ENCODE measurements at regions not wholly inside any gene's neighbourhood (a gene's known extent, or its start where the extent isn't known, plus 50 kb on each side); places are given as distances from the start of the nearest gene placed in this dataset.

GRCh38 chr12:71335151-71335962, 104.2 kb upstream of the LGR5 start:
- Histone ChIP-seq H2AFZ (no peak overlapping the region), H3K9me3 (ENCODE audit: insufficient read depth, low read depth) (no peaks in the 10 kb centered on the region), H3K36me3 (ENCODE audit: low read depth) (no peaks in the 10 kb centered on the region), H4K20me1 (ENCODE audit: insufficient read depth) (no peaks in the 10 kb centered on the region), H3K4me1 (replicated peaks; ENCODE audit: insufficient read depth) (no peaks in the 10 kb centered on the region), H3K4me3 (no peak overlapping the region), H3K4me2 (no peak overlapping the region), H3K9me2 (ENCODE audit: insufficient read depth) (no peaks in the 10 kb centered on the region), H3K79me2 (ENCODE audit: low read depth) (no peaks in the 10 kb centered on the region), H3K27ac (no peak overlapping the region), H3F3A (ENCODE audit: insufficient read depth, low read depth) (no peaks in the 10 kb centered on the region), H3K27me3 (ENCODE audit: insufficient read depth, low read depth) (no peaks in the 10 kb centered on the region)
- DNase-seq: no peak
- CTCF ChIA-PET: no interaction called here
- TF ChIP-seq CTCF (conservative IDR thresholded peaks at IDR 0.05) (no peak), EZH2 (IDR thresholded peaks at IDR 0.05; ENCODE audit: low read depth) (no peak)
- no TSS peak for BruUV-seq (replicated peaks)
- intact Hi-C loops (cut with micrococcal nuclease; ENCODE audit: unreplicated experiment): no loop called here
- POLR2A ChIA-PET (ENCODE audit: unreplicated experiment): no interaction called here

GRCh38 chr12:71333418-71333817, 106.2 kb upstream of the LGR5 start:
- Histone ChIP-seq H3K9me3 (ENCODE audit: insufficient read depth, low read depth) (no peaks in the 10 kb centered on the region), H3K4me3 (no peak overlapping the region), H3K27me3 (ENCODE audit: insufficient read depth, low read depth) (no peaks in the 10 kb centered on the region), H3K36me3 (ENCODE audit: low read depth) (no peaks in the 10 kb centered on the region), H3K4me2 (no peak overlapping the region), H3K27ac (no peak overlapping the region), H3F3A (ENCODE audit: insufficient read depth, low read depth) (no peaks in the 10 kb centered on the region), H3K4me1 (replicated peaks; ENCODE audit: insufficient read depth) (no peaks in the 10 kb centered on the region), H3K79me2 (ENCODE audit: low read depth) (no peaks in the 10 kb centered on the region), H2AFZ (no peak overlapping the region), H4K20me1 (ENCODE audit: insufficient read depth) (no peaks in the 10 kb centered on the region), H3K9me2 (ENCODE audit: insufficient read depth) (no peaks in the 10 kb centered on the region)
- ChIA-PET POLR2A (ENCODE audit: unreplicated experiment) (no interaction called here), CTCF (no interaction called here)
- intact Hi-C loops (cut with micrococcal nuclease; ENCODE audit: unreplicated experiment): no loop called here
- no TSS peak for BruUV-seq (replicated peaks)
- TF ChIP-seq EZH2 (IDR thresholded peaks at IDR 0.05; ENCODE audit: low read depth) (no peak), CTCF (conservative IDR thresholded peaks at IDR 0.05) (no peak)
- DNase-seq: no peak

- Histone ChIP-seq H3K9me2 (ENCODE audit: insufficient read depth) (no peaks in the 10 kb centered on the region), H2AFZ (no peak overlapping the region), H3K27me3 (ENCODE audit: insufficient read depth, low read depth) (no peaks in the 10 kb centered on the region), H3F3A (ENCODE audit: insufficient read depth, low read depth) (no peaks in the 10 kb centered on the region), H3K36me3 (ENCODE audit: low read depth) (no peaks in the 10 kb centered on the region), H3K4me3 (no peak overlapping the region), H3K27ac (no peak overlapping the region), H3K4me2 (peak overlapping the region; percentile 21), H3K9me3 (ENCODE audit: insufficient read depth, low read depth) (no peaks in the 10 kb centered on the region), H3K79me2 (ENCODE audit: low read depth) (no peaks in the 10 kb centered on the region), H4K20me1 (ENCODE audit: insufficient read depth) (no peaks in the 10 kb centered on the region), H3K4me1 (replicated peaks; ENCODE audit: insufficient read depth) (no peaks in the 10 kb centered on the region)
- no peak for DNase-seq
- CTCF ChIA-PET: no interaction called here
- intact Hi-C loops (cut with micrococcal nuclease; ENCODE audit: unreplicated experiment): no loop called here
- no TSS peak for BruUV-seq (replicated peaks)
- TF ChIP-seq EZH2 (IDR thresholded peaks at IDR 0.05; ENCODE audit: low read depth) (no peak), CTCF (conservative IDR thresholded peaks at IDR 0.05) (no peak)
- POLR2A ChIA-PET (ENCODE audit: unreplicated experiment): no interaction called here
These were observed 109.6 kb upstream of the LGR5 start for GRCh38 chr12:71329956-71330355.

Data from PC-9 (cell line).